ENCODE measurements at regions not wholly inside any gene's neighbourhood (a gene's known extent, or its start where the extent isn't known, plus 50 kb on each side); places are given as distances from the start of the nearest gene placed in this dataset.
"Not testable (repeated sequence)": the region's sequence is repeated elsewhere in the genome, so short reads cannot be mapped to it uniquely, and the experiment has no call there.

DNA sequence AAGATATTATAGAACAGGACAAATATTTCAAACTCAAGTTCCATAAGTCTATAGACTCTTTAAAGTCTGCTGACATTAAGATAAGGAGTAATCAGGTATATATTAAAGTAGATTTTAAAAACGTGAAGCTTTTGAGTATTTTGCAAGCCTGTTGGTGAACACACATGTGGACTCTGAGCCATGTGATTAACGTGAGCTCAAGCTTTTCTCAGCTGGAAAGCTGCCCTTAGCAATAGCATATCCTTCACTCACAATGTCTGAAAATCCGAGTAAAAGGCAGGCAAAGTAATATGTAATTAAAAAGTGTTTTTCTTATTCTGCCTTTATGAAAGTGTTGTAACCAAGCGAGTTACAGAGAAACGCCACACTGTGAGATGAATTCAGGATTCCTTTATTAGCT is 140.5 kb upstream of the AADAT start:
- Mint-ChIP-seq H3K4me1 (no peaks in the 10 kb centered on the region), H3K27me3 (peaks cover 2% of the 10 kb centered on the region), H3K36me3 (ENCODE audit: low read depth) (no peaks in the 10 kb centered on the region), H3K27ac (no peak overlapping the region), H3K4me3 (no peak overlapping the region), H3K9me3 (no peaks in the 10 kb centered on the region)
- DNase-seq = no peak
- ATAC-seq = no peak

DNA sequence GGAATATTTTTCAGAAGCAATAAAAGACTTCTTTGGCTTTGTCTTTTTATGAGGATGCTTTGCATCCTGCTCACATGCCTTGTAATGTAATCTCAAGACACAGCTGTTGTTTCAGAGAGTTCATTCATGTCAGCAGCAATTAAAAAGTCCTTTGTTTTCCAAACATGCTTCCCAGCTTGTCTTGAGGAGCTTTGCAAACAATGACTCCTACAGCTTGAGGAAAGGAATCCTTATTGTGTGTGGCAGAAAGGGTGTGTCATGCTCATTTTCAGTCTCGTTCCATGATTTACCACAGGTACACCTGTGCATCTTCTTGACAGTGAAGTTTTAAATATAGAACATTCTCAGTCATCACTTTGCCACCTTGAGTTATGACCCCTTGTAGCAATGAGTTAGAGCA is 139.2 kb upstream of the AADAT start:
- ATAC-seq = no peak
- no peak for DNase-seq
- H3K4me1 Mint-ChIP-seq = no peaks in the 10 kb centered on the region

DNA sequence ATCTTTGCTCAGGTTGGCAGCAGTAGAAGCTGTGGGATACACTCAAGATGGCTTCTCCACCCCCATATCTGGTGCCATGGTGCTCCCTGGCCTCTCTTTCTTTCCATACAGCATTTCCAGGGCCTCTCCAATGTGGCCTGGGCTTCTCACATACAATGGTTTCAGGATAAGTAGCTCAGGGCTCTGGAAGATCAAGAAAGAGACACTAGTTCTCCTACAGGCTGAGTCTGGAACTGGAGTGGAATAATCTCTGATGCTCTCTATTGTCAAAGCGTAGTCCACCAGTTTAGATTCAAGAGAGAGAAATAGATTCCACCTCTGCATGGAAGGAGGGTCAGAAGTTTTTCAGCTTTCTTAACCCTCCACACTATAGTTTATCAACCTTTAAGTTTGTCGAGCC is 138.2 kb upstream of the AADAT start:
- Mint-ChIP-seq H3K4me3 (no peak overlapping the region), H3K4me1 (no peaks in the 10 kb centered on the region)

More for the DNA sequence above, 139.2 kb upstream of the AADAT start:
- no peaks in the 10 kb centered on the region for H3K9me3 Mint-ChIP-seq
- H3K4me3 Mint-ChIP-seq = no peak overlapping the region
- no peaks in the 10 kb centered on the region for H3K36me3 Mint-ChIP-seq (ENCODE audit: low read depth)
- no peak overlapping the region for H3K27ac Mint-ChIP-seq
- H3K27me3 Mint-ChIP-seq = peaks cover 2% of the 10 kb centered on the region

DNA sequence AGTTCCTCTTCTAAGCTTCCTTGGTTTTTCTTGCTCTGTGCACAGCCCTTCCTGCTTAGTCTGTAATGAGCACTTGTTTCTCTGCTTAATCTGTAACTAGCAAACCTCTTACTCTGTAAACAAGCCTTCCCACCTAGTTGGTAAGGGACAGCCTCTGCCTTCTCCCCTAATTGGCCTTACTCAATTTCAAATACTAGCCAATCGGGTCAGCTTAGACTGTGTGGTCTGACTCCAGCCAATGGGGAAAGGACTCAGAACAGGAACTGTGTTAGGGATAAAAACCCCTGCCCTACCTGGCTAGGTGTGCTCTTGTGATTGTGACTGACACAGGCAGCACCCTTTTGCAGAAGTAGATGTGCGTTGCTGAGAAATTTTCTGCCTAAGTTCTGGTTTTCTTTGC is 136.5 kb upstream of the AADAT start:
- Mint-ChIP-seq H3K4me3 (no peak overlapping the region), H3K9me3 (peaks cover 3% of the 10 kb centered on the region), H3K4me1 (no peaks in the 10 kb centered on the region), H3K36me3 (ENCODE audit: low read depth) (no peaks in the 10 kb centered on the region), H3K27ac (no peak overlapping the region), H3K27me3 (peaks cover 2% of the 10 kb centered on the region)
- no peak for DNase-seq
- no peak for ATAC-seq

More for the DNA sequence above, 138.2 kb upstream of the AADAT start:
- Mint-ChIP-seq H3K27ac (no peak overlapping the region), H3K27me3 (peaks cover 2% of the 10 kb centered on the region), H3K36me3 (ENCODE audit: low read depth) (no peaks in the 10 kb centered on the region), H3K9me3 (peaks cover 3% of the 10 kb centered on the region)
- ATAC-seq (no peak), DNase-seq (no peak)

GRCh38 chr4:170214731-170215130 is 125.0 kb upstream of the AADAT start:
- no peaks in the 10 kb centered on the region for H3K27me3 Mint-ChIP-seq
- H3K4me3 Mint-ChIP-seq = no peak overlapping the region
- DNase-seq (no peak), ATAC-seq (no peak)
- no peaks in the 10 kb centered on the region for H3K36me3 Mint-ChIP-seq (ENCODE audit: low read depth)
- H3K27ac Mint-ChIP-seq = no peak overlapping the region
- H3K9me3 Mint-ChIP-seq = peaks cover 50% of the 10 kb centered on the region
- H3K4me1 Mint-ChIP-seq = no peaks in the 10 kb centered on the region

DNA sequence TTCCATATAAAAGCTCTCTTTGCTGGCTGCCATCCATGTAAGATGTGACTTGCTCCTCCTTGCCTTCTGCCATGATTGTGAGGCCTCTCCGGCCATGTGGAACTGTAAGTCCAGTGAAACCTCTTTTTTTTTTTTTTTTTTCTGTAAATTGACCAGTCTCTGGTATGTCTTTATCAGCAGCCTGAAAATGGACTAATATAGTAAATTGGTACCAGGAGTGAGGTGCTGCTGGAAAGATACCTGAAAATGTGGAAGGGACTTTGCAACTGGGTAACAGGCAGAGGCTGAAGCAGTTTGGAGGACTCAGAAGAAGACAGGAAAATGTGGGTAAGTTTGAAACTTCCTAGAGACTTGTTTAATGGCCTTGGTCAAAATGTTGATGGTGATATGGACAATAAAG is 124.3 kb upstream of the AADAT start:
- no peak for DNase-seq
- no peaks in the 10 kb centered on the region for H3K4me1 Mint-ChIP-seq
- H3K27ac Mint-ChIP-seq = no peak overlapping the region

DNA sequence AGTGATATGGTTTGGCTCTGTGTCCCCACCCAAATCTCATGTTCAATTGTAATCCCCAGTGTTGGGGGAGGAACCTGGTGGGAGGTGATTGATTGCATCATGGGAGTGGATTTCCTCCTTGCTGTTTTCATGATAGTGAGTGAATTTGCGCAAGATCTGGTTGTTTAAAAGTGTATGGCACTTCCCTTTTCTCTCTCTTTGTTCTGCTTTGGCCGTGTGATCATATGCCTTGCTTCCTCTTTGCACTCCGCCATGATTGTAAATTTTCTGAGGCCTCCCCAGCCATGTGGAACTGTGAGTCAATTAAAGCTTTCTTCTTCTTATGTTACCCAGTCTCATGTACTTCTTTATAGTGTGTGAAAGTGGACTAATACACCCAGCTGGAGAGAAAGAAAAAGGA is 113.0 kb upstream of the AADAT start:
- H3K9me3 Mint-ChIP-seq = peaks cover 10% of the 10 kb centered on the region
- no peaks in the 10 kb centered on the region for H3K36me3 Mint-ChIP-seq (ENCODE audit: low read depth)
- no peak for DNase-seq
- no peaks in the 10 kb centered on the region for H3K4me1 Mint-ChIP-seq
- no peak overlapping the region for H3K27ac Mint-ChIP-seq
- no peaks in the 10 kb centered on the region for H3K27me3 Mint-ChIP-seq
- H3K4me3 Mint-ChIP-seq = no peak overlapping the region
- no peak for ATAC-seq

More for the DNA sequence above, 124.3 kb upstream of the AADAT start:
- no peak for ATAC-seq
- H3K4me3 Mint-ChIP-seq = no peak overlapping the region
- H3K9me3 Mint-ChIP-seq = peaks cover 48% of the 10 kb centered on the region
- no peaks in the 10 kb centered on the region for H3K36me3 Mint-ChIP-seq (ENCODE audit: low read depth)
- H3K27me3 Mint-ChIP-seq = no peaks in the 10 kb centered on the region

DNA sequence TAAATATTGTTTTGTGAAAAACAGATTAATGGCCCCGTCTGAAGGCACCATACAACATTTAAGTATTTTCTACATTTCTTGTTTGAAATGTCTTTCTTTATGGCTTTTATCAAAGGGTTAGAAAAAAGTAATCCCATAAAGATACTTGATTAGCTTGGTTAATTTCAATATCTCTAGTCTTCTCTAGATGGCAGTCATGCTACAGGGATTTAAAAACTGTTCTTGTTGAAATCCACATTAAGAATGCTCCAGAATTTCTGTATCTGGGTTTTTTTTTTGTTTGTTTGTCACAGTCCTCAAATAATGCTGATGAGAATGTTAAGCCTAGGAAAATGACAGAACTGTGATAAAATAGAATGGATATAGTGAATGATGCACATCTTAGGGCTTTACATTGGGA is 109.0 kb upstream of the AADAT start:
- H3K4me3 Mint-ChIP-seq = no peak overlapping the region
- H3K27me3 Mint-ChIP-seq = no peaks in the 10 kb centered on the region
- no peak overlapping the region for H3K27ac Mint-ChIP-seq
- ATAC-seq (no peak), DNase-seq (no peak)
- no peaks in the 10 kb centered on the region for H3K4me1 Mint-ChIP-seq
- H3K9me3 Mint-ChIP-seq = peaks cover 6% of the 10 kb centered on the region
- H3K36me3 Mint-ChIP-seq (ENCODE audit: low read depth) = no peaks in the 10 kb centered on the region

- H3K4me1 Mint-ChIP-seq; H3K9me3 Mint-ChIP-seq; H3K4me3 Mint-ChIP-seq; H3K27ac Mint-ChIP-seq; ATAC-seq; H3K27me3 Mint-ChIP-seq; DNase-seq; H3K36me3 Mint-ChIP-seq (ENCODE audit: low read depth): not testable (repeated sequence)
These were observed 105.0 kb upstream of the AADAT start for GRCh38 chr4:170194794-170195193.

- DNase-seq (no peak), ATAC-seq (no peak)
- Mint-ChIP-seq H3K27ac (no peak overlapping the region), H3K9me3 (no peaks in the 10 kb centered on the region), H3K36me3 (ENCODE audit: low read depth) (no peaks in the 10 kb centered on the region), H3K27me3 (no peaks in the 10 kb centered on the region), H3K4me1 (no peaks in the 10 kb centered on the region), H3K4me3 (no peak overlapping the region)
These were observed 103.7 kb upstream of the AADAT start for GRCh38 chr4:170193496-170193895.

DNA sequence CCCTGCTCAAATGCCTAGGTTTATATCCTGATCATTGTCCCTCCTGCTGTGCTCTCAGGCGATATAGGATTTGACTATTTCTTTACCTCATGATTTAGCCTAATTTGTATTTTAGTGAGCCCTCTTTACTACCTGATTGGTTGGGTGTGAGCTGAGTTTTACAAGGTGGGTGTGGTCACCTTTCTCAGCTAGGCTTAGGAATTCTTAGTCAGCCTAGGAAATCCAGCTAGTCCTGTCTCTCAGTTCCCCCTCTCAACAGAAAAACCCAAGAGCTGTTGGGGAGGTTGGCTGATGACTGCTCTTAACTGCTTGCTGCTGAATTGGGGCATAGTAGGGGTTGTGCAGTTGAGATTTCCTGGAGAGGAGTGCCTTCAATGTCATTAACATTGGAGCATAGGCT is 100.5 kb upstream of the AADAT start:
- Mint-ChIP-seq H3K27ac (no peak overlapping the region), H3K9me3 (no peaks in the 10 kb centered on the region), H3K27me3 (no peaks in the 10 kb centered on the region), H3K4me1 (no peaks in the 10 kb centered on the region), H3K4me3 (no peak overlapping the region), H3K36me3 (ENCODE audit: low read depth) (no peaks in the 10 kb centered on the region)
- ATAC-seq (no peak), DNase-seq (no peak)

GRCh38 chr4:170170861-170171260 is 81.1 kb upstream of the AADAT start:
- Mint-ChIP-seq H3K4me3 (no peak overlapping the region), H3K4me1 (no peaks in the 10 kb centered on the region), H3K27me3 (no peaks in the 10 kb centered on the region), H3K27ac (no peak overlapping the region), H3K9me3 (peaks cover 4% of the 10 kb centered on the region), H3K36me3 (ENCODE audit: low read depth) (no peaks in the 10 kb centered on the region)
- DNase-seq (no peak), ATAC-seq (no peak)

- Mint-ChIP-seq H3K36me3 (ENCODE audit: low read depth) (no peaks in the 10 kb centered on the region), H3K9me3 (peaks cover 4% of the 10 kb centered on the region), H3K27me3 (no peaks in the 10 kb centered on the region), H3K4me3 (no peak overlapping the region), H3K27ac (no peak overlapping the region), H3K4me1 (no peaks in the 10 kb centered on the region)
- ATAC-seq = no peak
- DNase-seq = no peak
These were observed 79.9 kb upstream of the AADAT start for GRCh38 chr4:170169699-170170098.

- no peaks in the 10 kb centered on the region for H3K4me1 Mint-ChIP-seq
- no peak for ATAC-seq
- H3K36me3 Mint-ChIP-seq (ENCODE audit: low read depth) = no peaks in the 10 kb centered on the region
- peaks cover 2% of the 10 kb centered on the region for H3K9me3 Mint-ChIP-seq
- DNase-seq = no peak
- H3K4me3 Mint-ChIP-seq = no peak overlapping the region
- no peaks in the 10 kb centered on the region for H3K27me3 Mint-ChIP-seq
- H3K27ac Mint-ChIP-seq = no peak overlapping the region
These were observed 77.9 kb upstream of the AADAT start for GRCh38 chr4:170167678-170168077.

GRCh38 chr4:170166193-170166592 is 76.4 kb upstream of the AADAT start:
- not testable (repeated sequence) for H3K4me1 Mint-ChIP-seq; H3K27me3 Mint-ChIP-seq; H3K4me3 Mint-ChIP-seq; H3K36me3 Mint-ChIP-seq (ENCODE audit: low read depth); DNase-seq; H3K27ac Mint-ChIP-seq; H3K9me3 Mint-ChIP-seq; ATAC-seq

- no peaks in the 10 kb centered on the region for H3K4me1 Mint-ChIP-seq
- ATAC-seq = no peak
- H3K27ac Mint-ChIP-seq = no peak overlapping the region
- peaks cover 5% of the 10 kb centered on the region for H3K9me3 Mint-ChIP-seq
- no peak for DNase-seq
- no peaks in the 10 kb centered on the region for H3K36me3 Mint-ChIP-seq (ENCODE audit: low read depth)
- H3K4me3 Mint-ChIP-seq = no peak overlapping the region
- no peaks in the 10 kb centered on the region for H3K27me3 Mint-ChIP-seq
These were observed 72.7 kb upstream of the AADAT start for GRCh38 chr4:170162416-170162815.

Data from activated naive CD8-positive, alpha-beta T cell treated with anti-CD3 and anti-CD28 coated beads, Interleukin-2, amount 50 U/mL, for 24 hours (primary cell).